Endothelial cell (in vitro differentiated cells): ENCODE measurements at regions not wholly inside any gene's neighbourhood (a gene's known extent, or its start where the extent isn't known, plus 50 kb on each side); places are given as distances from the start of the nearest gene placed in this dataset.
"Not testable (repeated sequence)": the region's sequence is repeated elsewhere in the genome, so short reads cannot be mapped to it uniquely, and the experiment has no call there.

ENCODE experiments used
- DNase-seq: peaks from one replicate; pipeline ENCODE4 v3.0.0; 2021; ENCODE audit warnings: low spot score
- H3K27ac Mint-ChIP-seq: one replicate; pipeline ENCODE4 v1.8.0; 2021; ENCODE audit warnings: mixed read lengths, inconsistent platforms; ENCODE audit not compliant: unreplicated experiment
- H3K27me3 Mint-ChIP-seq: one replicate; pipeline ENCODE4 v1.8.0; 2021; ENCODE audit warnings: mild to moderate bottlenecking, moderate library complexity, mixed read lengths, inconsistent platforms; ENCODE audit not compliant: unreplicated experiment
- H3K36me3 Mint-ChIP-seq: one replicate; pipeline ENCODE4 v1.8.0; 2021; ENCODE audit warnings: mild to moderate bottlenecking, low read depth, mixed read lengths, inconsistent platforms; ENCODE audit not compliant: unreplicated experiment
- H3K4me1 Mint-ChIP-seq: one replicate; pipeline ENCODE4 v1.8.0; 2021; ENCODE audit warnings: mild to moderate bottlenecking, mixed read lengths, inconsistent platforms; ENCODE audit not compliant: unreplicated experiment
- H3K4me3 Mint-ChIP-seq: one replicate; pipeline ENCODE4 v1.8.0; 2021; ENCODE audit warnings: mild to moderate bottlenecking, mixed read lengths, inconsistent platforms; ENCODE audit not compliant: unreplicated experiment
- H3K9me3 Mint-ChIP-seq: one replicate; pipeline ENCODE4 v1.8.0; 2021; ENCODE audit warnings: mixed read lengths, inconsistent platforms; ENCODE audit not compliant: unreplicated experiment
- TF ChIP-seq, protein P1 (sequence below): fragments of 200-600 bp; sonication (generic); IDR thresholded peaks from one replicate; pipeline ENCODE4 v1.5.0; 2021; ENCODE audit warnings: antibody characterized with exemption; ENCODE audit not compliant: unreplicated experiment

DNA sequence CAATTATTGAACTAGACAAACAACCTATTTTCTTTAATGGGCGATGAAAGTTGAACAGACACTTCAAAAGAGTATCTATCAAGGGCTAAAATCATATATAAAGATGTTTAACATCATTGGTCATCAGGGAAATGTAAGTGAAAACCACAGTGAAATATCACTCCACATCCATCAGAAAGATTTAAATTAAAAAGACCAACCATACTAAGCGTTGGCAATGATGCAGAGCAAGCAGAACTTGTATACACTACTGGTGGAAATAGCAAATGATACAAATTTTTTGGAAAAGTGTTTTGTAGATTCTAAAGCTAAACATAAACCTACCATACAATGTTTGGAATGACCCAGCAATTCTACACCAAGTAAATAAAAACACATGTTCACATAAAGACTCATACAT is 65.9 kb upstream of the THBS1 start:
- H3K27me3 Mint-ChIP-seq, result no peaks in the 10 kb centered on the region
- no peak overlapping the region for H3K4me3 Mint-ChIP-seq
- TF ChIP-seq, protein P1, sequence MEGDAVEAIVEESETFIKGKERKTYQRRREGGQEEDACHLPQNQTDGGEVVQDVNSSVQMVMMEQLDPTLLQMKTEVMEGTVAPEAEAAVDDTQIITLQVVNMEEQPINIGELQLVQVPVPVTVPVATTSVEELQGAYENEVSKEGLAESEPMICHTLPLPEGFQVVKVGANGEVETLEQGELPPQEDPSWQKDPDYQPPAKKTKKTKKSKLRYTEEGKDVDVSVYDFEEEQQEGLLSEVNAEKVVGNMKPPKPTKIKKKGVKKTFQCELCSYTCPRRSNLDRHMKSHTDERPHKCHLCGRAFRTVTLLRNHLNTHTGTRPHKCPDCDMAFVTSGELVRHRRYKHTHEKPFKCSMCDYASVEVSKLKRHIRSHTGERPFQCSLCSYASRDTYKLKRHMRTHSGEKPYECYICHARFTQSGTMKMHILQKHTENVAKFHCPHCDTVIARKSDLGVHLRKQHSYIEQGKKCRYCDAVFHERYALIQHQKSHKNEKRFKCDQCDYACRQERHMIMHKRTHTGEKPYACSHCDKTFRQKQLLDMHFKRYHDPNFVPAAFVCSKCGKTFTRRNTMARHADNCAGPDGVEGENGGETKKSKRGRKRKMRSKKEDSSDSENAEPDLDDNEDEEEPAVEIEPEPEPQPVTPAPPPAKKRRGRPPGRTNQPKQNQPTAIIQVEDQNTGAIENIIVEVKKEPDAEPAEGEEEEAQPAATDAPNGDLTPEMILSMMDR, result no peak
- peaks cover 7% of the 10 kb centered on the region for H3K4me1 Mint-ChIP-seq
- no peak for DNase-seq
- peaks cover 4% of the 10 kb centered on the region for H3K9me3 Mint-ChIP-seq
- no peaks in the 10 kb centered on the region for H3K36me3 Mint-ChIP-seq
- H3K27ac Mint-ChIP-seq, result no peak overlapping the region

DNA sequence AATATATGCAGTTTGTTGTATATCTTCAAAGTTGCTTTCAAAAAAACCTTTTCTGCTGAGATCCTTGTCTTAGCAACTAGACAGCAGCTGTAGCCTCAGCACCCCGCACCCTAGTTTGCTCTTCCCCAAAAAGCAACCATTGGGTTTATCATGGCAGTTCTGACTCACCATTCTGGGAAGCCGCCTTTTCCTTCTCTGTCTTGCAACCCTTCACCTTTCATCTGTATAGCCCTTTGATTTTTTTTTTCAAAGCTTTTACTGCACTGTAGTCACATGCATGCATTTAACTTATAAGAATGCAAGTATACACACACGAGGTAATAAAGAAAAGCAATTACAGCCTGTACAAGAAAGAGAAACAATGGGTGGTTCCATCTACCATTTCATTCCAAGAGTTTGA is 65.1 kb upstream of the THBS1 start:
- H3K27ac Mint-ChIP-seq, result no peak overlapping the region
- H3K4me1 Mint-ChIP-seq, result peaks cover 6% of the 10 kb centered on the region
- H3K4me3 Mint-ChIP-seq, result no peak overlapping the region
- no peaks in the 10 kb centered on the region for H3K27me3 Mint-ChIP-seq
- peaks cover 4% of the 10 kb centered on the region for H3K9me3 Mint-ChIP-seq
- no peak for DNase-seq
- H3K36me3 Mint-ChIP-seq, result no peaks in the 10 kb centered on the region
- TF ChIP-seq, protein P1, result no peak

DNA sequence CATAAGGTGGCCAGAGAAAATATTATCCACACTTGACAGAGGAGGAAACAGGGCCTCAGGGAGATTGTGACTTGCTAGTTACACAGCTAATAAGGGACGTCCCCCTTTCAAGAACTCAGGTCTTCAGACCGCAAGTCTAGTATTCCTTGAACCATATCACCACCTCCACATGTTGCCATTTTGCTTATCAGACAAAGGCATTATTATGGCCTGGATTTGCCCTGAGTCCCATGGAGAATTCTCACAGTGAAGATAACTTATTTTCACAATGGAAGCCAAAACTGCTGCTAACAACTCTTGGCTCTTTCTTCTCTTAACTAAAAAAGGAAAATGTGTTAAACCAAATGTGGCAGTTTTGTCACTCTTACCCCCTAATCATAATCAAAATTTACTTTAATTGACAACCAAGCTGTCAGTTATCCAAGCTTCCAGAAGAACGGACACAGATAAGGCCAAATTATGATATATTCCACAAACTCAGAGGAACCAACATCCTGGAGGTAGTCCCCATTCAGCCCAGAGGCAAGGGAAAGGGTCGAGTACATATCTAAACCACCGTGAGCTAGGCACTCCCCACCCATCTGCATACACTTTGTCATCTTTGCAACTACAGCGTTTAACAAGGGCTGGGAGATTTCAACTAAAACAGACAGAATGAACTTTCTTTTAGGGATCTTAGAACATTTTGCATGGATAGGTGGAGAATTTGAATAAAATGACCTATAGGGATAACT is 63.6 kb upstream of the THBS1 start:
- Mint-ChIP-seq H3K4me1 (peaks cover 2% of the 10 kb centered on the region), H3K36me3 (no peaks in the 10 kb centered on the region), H3K9me3 (no peaks in the 10 kb centered on the region), H3K27ac (no peak overlapping the region), H3K27me3 (no peaks in the 10 kb centered on the region), H3K4me3 (no peak overlapping the region)
- TF ChIP-seq, protein P1, result no peak
- no peak for DNase-seq

DNA sequence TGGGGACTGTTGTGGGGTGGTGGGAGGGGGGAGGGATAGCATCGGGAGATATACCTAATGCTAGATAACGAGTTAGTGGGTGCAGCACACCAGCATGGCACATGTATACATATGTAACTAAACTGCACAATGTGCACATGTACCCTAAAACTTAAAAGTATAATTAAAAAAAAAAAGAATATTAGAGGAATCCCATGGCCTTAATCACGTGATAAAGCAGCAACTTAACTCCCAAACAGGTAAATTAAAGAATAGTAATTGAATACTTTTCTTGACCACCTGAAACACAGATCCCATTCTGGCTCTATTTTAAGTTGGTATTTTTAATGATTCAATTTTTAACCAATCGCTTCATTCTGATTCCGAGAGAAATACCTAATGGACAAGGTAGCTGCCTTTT is 56.9 kb upstream of the THBS1 start:
- H3K27ac Mint-ChIP-seq, H3K9me3 Mint-ChIP-seq, H3K4me1 Mint-ChIP-seq, H3K4me3 Mint-ChIP-seq, H3K36me3 Mint-ChIP-seq, DNase-seq, H3K27me3 Mint-ChIP-seq: not testable (repeated sequence)

DNA sequence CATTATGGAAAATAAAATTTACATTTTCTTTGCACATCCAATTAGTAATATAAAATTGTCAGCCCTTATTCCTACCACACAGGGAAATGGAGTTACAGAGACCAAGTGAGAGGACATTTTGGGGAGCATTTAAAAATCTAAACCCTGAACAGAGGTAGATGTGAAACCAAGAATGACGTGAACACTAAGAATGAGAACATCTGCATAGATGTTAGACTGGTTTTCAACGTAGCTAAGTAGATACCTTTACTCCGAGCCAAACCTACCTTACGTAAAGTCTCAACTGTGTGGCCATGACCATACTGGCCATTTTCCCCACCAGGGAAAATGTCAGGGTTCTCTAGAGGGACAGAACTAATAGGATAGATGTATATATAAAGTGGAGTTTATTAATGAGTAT is 51.4 kb upstream of the THBS1 start:
- no peaks in the 10 kb centered on the region for H3K4me1 Mint-ChIP-seq
- no peaks in the 10 kb centered on the region for H3K36me3 Mint-ChIP-seq
- peaks cover 1% of the 10 kb centered on the region for H3K27me3 Mint-ChIP-seq

More for the DNA sequence above, 51.4 kb upstream of the THBS1 start:
- TF ChIP-seq, protein P1, result no peak
- Mint-ChIP-seq H3K9me3 (peaks cover 4% of the 10 kb centered on the region), H3K27ac (no peak overlapping the region), H3K4me3 (no peak overlapping the region)
- no peak for DNase-seq
